ELR (cell line): ENCODE measurements at regions not wholly inside any gene's neighbourhood (a gene's known extent, or its start where the extent isn't known, plus 50 kb on each side); places are given as distances from the start of the nearest gene placed in this dataset.

Experiments used
- DNase-seq: peaks from one replicate; pipeline ENCODE4 v3.0.0-alpha.2; 2015; ENCODE audit warnings: low read depth

DNA sequence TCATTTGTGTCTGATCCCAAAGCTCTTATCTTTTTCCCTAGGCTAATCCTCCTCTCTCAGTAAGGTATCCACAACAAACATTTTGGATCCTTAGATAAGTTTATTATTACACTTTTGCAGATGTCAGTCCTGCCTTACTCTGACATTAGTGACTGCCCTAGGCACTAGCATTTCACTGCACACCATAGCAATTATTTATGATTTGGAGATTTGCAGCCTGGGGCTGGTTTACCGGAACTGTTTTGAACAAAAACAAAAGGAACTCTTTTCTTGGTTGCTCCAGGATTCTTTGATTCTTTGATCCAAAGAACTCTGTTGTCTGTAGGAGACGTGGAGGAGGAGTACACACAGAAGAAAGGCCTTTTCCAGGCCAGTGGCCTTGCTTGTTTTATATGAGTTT is 80.4 kb downstream of the EDNRB start:
- DNase-seq, result no peak

DNA sequence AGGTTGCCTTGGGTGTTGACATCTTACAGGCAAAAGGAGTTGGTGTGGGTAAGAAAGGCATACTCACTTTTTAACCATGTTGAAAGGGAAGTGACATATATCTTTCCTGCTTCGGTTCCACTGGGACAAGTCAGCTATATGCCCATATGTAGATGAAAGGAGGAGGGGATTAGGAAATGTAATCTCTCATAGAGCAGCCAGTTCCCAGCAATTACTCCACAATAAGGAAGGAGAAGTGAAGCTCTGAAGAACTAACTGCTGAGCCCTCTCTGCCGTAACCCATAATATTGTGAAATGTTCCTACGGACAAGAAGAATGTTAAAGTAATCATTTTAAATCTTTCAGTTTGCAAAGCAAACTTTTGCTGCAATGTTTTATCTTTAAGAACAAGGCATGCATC is 82.2 kb downstream of the EDNRB start:
- DNase-seq, result no peak

GRCh38 chr13:77833331-77833863 is 85.2 kb downstream of the EDNRB start:
- no peak for DNase-seq

DNA sequence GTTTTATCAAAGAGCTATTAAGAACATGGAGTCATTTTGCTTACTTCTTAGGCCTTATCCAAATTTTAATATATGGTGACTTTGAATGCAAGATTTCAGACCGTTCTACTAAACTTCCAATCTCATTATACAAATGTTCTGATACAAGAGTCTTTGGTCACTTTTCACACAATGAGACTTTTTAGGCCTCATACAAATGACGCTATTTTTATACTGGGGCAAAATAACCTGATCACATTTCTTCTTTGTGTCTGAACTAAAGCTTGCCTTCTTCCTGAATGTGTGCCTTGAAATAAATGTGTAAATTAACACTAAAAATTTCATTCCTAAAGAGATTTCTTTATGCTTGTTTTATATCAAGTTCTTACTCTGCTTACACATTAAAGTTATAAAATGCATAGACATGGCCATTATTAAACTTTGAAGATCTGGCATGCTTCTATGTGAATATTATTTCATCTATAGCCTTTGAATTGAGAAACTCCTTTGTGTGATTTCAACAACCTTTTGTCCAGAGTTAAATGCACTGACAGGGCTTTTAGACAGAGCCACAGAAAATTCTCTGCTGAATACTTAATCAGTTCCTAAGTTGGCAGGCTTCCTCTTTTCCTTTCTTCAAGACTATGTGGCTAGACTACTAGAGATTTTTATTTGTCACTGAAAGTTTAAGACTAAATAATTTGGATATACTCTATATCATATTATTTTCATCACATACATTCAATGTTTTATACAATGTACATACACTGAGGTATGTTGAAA is 86.1 kb downstream of the EDNRB start:
- no peak for DNase-seq

DNA sequence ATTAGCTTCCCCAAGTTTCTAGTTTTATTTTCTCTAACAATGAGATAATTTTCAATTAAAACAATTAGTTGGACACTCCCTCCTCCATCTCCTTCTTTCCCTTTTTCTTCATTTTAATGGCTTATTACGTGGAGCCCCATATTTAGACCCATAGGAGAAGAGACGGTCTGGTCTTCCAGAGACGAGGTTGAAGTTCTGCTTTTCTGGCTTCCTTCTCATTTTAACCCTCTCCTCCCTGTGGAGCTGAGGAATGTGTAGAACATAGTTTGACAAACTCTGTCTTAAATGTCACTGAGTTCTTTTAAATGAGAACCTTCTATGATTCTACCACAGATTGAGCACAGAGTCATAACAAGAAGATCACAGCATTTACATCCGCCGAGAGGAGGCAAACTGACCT is 86.8 kb downstream of the EDNRB start:
- no peak for DNase-seq

DNA sequence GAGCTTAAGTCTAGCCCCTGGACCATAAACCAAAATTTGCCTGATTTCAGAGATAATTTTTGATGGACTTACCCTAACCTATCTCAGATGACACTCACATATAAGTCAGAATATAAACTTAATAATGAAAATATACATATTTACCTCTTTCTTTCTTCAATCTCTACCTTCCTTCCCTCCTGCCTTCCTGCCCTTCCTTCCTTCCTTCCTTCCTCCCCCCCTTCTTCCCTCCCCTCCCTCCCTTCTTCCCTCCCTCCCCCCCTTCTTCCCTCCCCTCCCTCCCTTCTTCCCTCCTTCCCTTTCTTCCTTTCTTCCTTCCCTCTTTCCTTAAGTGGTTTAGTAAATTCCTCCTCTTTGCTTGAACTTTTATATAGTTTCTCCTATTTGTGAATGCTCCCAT is 88.7 kb downstream of the EDNRB start:
- no peak for DNase-seq

DNA sequence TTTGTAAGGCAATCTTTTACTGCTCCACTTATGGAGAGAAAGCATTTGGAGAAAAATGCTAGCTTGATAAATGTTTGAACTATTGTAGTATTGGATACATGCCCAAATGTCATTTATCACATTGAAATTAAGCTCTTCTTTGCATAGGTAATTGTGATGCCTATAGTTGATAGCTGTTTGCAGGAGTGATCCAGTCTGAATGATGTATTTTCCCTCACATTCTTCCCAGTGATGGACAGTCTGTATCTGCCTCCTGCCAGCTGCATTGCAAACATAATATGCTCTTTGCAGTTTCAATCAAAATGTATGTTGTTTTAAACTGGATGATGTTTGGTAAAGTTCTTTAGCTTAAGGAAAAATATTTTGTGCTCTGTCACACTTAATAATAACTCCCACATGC is 89.8 kb downstream of the EDNRB start:
- DNase-seq, result no peak

GRCh38 chr13:77827332-77827731 is 91.3 kb downstream of the EDNRB start:
- no peak for DNase-seq

DNA sequence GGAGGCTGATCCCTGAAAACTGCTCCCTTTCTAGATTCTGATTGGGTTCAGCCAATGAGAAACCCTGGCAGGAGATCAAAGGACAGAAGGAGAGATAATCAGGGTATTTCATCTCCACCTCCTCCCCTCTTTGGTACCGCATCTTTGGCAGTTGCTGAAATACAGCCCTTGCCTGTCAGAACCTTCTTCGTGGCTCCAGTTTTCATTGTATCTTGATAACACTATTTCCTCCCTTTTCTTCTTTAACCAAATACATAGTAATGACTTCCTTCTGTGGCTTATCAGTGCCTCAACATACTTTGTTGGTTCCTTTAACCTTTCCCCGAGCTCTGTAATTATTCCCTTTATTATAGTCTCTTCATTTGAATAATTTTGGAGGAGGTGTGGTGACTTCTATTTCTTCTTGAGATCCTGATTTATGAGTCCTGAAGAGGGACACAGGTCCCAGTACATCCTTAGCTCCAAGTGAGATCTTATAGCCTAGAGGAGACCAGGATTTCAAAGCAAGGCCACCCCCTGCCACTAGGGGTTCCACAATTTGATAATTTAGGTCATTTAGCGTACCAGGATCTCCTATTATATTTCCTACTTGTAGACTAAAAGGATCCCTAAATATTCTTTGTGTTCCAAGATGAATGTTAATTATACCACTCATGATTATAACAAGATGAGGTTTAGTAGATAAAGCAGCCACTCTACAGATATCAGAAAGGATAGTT is 98.0 kb downstream of the EDNRB start:
- DNase-seq, result peak; percentile 18

- no peak for DNase-seq
These were observed 101.1 kb downstream of the EDNRB start for GRCh38 chr13:77817521-77817920.

GRCh38 chr13:77815330-77815729 is 103.3 kb downstream of the EDNRB start:
- no peak for DNase-seq
